ENCODE measurements at regions not wholly inside any gene's neighbourhood (a gene's known extent, or its start where the extent isn't known, plus 50 kb on each side); places are given as distances from the start of the nearest gene placed in this dataset.
"Not testable (repeated sequence)": the region's sequence is repeated elsewhere in the genome, so short reads cannot be mapped to it uniquely, and the experiment has no call there.

DNA sequence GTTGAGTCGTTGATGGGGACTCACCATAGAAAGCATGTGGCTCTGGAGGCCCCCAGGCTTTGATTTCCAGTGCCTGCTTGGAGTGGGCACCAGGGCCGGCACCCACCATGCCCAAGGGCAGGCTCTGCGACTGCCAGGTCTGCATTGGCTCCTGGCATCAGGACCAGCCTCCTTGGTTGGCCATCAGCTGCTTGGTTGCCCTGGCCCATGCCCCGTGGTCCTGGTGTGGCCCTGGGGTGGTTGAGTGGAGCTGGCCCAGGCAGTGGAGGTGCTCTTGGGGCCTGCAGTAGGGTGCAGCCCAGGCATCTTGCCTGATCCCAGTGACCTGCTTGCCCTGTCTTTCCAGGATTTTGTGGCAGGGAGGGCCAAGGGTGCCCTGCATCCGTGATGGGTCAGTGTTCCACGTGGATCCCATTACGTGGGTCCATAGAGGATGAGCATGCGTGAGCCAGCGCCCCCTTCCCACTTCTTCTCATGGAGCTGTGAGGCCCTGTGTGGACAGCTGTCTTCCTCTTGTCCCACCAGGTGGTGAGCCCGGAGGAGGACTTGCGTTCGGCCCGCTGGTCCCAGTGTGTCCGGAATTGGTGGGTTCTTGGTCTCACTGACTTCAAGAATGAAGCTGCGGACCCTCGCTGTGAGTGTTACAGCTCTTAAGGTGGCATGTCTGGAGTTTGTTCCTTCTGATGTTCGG is 187.0 kb downstream of the UBE3A start:
- Histone ChIP-seq H3K27ac (no peak overlapping the region), H3K9ac (no peak overlapping the region), H3K4me2 (no peak overlapping the region), H3K4me3 (no peak overlapping the region), H4K20me1 (no peaks in the 10 kb centered on the region), H3K9me3 (peaks cover 66% of the 10 kb centered on the region), H3K36me3 (0 out of 2 replicates have a peak, but pooled peaks cover 4% of the 10 kb centered on the region), H3K27me3 (no peaks in the 10 kb centered on the region), H3K4me1 (no peaks in the 10 kb centered on the region)
- no peak for TF ChIP-seq Cebpa-rat (IDR thresholded peaks at IDR 0.05)

DNA sequence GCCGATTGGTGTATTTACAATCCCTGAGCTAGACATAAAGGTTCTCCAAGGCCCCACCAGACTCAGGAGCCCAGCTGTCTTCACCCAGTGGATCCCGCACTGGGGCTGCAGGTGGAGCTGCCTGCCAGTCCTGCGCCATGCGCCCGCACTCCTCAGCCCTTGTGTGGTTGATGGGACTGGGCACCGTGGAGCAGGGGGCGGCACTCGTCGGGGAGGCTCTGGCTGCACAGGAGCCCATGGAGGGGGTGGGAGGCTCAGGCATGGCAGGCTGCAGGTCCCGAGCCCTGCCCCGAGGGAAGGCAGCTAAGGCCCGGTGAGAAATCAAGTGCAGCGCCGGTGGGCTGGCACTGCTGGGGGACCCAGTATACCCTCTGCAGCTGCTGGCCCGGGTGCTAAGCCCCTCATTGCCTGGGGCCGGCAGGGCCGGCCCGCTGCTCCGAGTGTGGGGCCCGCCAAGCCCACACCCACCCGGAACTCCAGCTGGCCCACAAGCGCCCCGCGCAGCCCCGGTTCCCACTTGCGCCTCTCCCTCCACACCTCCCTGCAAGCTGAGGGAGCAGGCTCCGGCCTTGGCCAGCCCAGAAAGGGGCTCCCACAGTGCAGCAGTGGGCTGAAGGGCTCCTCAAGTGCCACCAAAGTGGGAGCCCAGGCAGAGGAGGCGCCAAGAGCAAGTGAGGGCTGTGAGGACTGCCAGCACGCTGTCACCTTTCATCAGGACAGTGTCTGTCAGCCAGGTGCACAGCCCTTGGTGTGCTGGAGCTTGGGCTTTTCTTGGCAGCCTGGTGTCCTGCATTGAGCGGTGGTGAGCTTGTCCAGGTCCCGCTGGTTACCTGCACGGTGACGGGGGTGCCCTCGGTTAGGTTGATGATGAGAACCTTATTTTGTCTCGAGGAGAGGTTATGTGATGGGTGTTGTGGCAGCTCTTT is 185.5 kb downstream of the UBE3A start:
- not testable (repeated sequence) for H3K9ac ChIP-seq, H3K4me3 ChIP-seq, H3K36me3 ChIP-seq, H3K27me3 ChIP-seq, H3K27ac ChIP-seq, H4K20me1 ChIP-seq, H3K4me1 ChIP-seq, H3K4me2 ChIP-seq
- H3K9me3 ChIP-seq: peaks cover 53% of the 10 kb centered on the region

GRCh38 chr15:25268166-25268565 is 170.7 kb downstream of the UBE3A start:
- Histone ChIP-seq H3K27me3 (no peaks in the 10 kb centered on the region), H3K36me3 (no peaks in the 10 kb centered on the region), H4K20me1 (no peaks in the 10 kb centered on the region), H3K4me2 (no peak overlapping the region), H3K9ac (no peak overlapping the region), H3K9me3 (no peaks in the 10 kb centered on the region), H3K27ac (no peak overlapping the region), H3K4me1 (no peaks in the 10 kb centered on the region), H3K4me3 (no peak overlapping the region)
- no peak for TF ChIP-seq Cebpa-rat (IDR thresholded peaks at IDR 0.05)

All from BLaER1 (cell line).